SH-SY5Y (cell line): ENCODE measurements at regions not wholly inside any gene's neighbourhood (a gene's known extent, or its start where the extent isn't known, plus 50 kb on each side); places are given as distances from the start of the nearest gene placed in this dataset.

Experiments used
- GATA2 ChIP-seq: IDR thresholded peaks from 2 replicates; pipeline ENCODE4 v1.6.1; 2011; ENCODE audit warnings: mild to moderate bottlenecking, low read depth, low read length
- GATA3 ChIP-seq: IDR thresholded peaks from 2 replicates; pipeline ENCODE4 v1.6.1; 2011; ENCODE audit warnings: low read depth, mild to moderate bottlenecking, low read length, moderate library complexity

GRCh38 chr2:133748007-133748700, 179.9 kb upstream of the NCKAP5 start:
- TF ChIP-seq GATA3 = no peak
- TF ChIP-seq GATA2 = no peak
